Mesendoderm (in vitro differentiated cells): ENCODE measurements at regions not wholly inside any gene's neighbourhood (a gene's known extent, or its start where the extent isn't known, plus 50 kb on each side); places are given as distances from the start of the nearest gene placed in this dataset.

Experiments used
- DNase-seq: peaks from one replicate; pipeline ENCODE4 v3.0.0; 2013
- H2AK5ac ChIP-seq: 2 replicates; pipeline ENCODE4 v1.6.1; 2013; ENCODE audit warnings: low read length, inconsistent platforms
- H2BK120ac ChIP-seq: 2 replicates; pipeline ENCODE4 v1.6.1; 2013; ENCODE audit warnings: low read depth, mild to moderate bottlenecking, low read length, moderate library complexity, mixed read lengths
- H2BK15ac ChIP-seq: replicated peaks from 2 replicates; pipeline ENCODE4 v1.6.1; 2013; ENCODE audit warnings: low read depth, mild to moderate bottlenecking, moderate library complexity
- H2BK5ac ChIP-seq: 2 replicates; pipeline ENCODE4 v1.6.1; 2013; ENCODE audit warnings: low read length, inconsistent platforms
- H3K18ac ChIP-seq: 2 replicates; pipeline ENCODE4 v1.6.1; 2013; ENCODE audit warnings: mild to moderate bottlenecking, low read length, mixed read lengths
- H3K23ac ChIP-seq: one replicate; pipeline ENCODE4 v1.6.1; 2013; ENCODE audit warnings: low read length
- H3K27ac ChIP-seq: 2 replicates; pipeline ENCODE4 v1.5.1; 2013; ENCODE audit warnings: low read depth, mild to moderate bottlenecking, inconsistent platforms, low read length, moderate library complexity
- H3K27me3 ChIP-seq: 2 replicates; pipeline ENCODE4 v1.6.1; 2013; ENCODE audit warnings: low read length, control low read depth, mild to moderate bottlenecking, inconsistent platforms; ENCODE audit not compliant: insufficient read depth, poor library complexity
- H3K36me3 ChIP-seq: 2 replicates; pipeline ENCODE4 v1.6.1; 2013; ENCODE audit warnings: low read length, inconsistent platforms; ENCODE audit not compliant: control insufficient read depth, insufficient read depth
- H3K4ac ChIP-seq: one replicate; pipeline ENCODE4 v1.6.1; 2013; ENCODE audit warnings: low read depth, mild to moderate bottlenecking, low read length, moderate library complexity
- H3K4me1 ChIP-seq: 2 replicates; pipeline ENCODE4 v1.6.1; 2013; ENCODE audit warnings: low read depth, low read length, inconsistent platforms; ENCODE audit not compliant: control insufficient read depth
- H3K4me2 ChIP-seq: 2 replicates; pipeline ENCODE4 v1.6.1; 2013; ENCODE audit warnings: low read length
- H3K4me3 ChIP-seq: 2 replicates; pipeline ENCODE4 v1.5.1; 2013; ENCODE audit warnings: mild to moderate bottlenecking, low read length
- H3K56ac ChIP-seq: one replicate; pipeline ENCODE4 v1.6.1; 2013; ENCODE audit warnings: low read length
- H3K79me1 ChIP-seq: 2 replicates; pipeline ENCODE4 v1.6.1; 2013; ENCODE audit warnings: low read length, inconsistent platforms
- H3K79me2 ChIP-seq: 2 replicates; pipeline ENCODE4 v1.6.1; 2013; ENCODE audit warnings: mild to moderate bottlenecking, low read length; ENCODE audit not compliant: control insufficient read depth, insufficient read depth
- H3K9ac ChIP-seq: 2 replicates; pipeline ENCODE4 v1.6.1; 2013; ENCODE audit warnings: low read length, inconsistent platforms
- H4K5ac ChIP-seq: one replicate; pipeline ENCODE4 v1.6.1; 2013; ENCODE audit warnings: low read length
- H4K8ac ChIP-seq: one replicate; pipeline ENCODE4 v1.6.1; 2013; ENCODE audit warnings: low read depth, mild to moderate bottlenecking, control low read depth, low read length, moderate library complexity
- WGBS: extraction: QIAGEN DNeasy Blood & Tissue Kit; methylation state at CpG from one replicate; pipeline ENCODE4 v1.1.7; 2013; ENCODE audit warnings: low lambda C conversion rate, missing lambda C conversion rate; ENCODE audit not compliant: insufficient coverage; ENCODE audit errors: extremely low coverage; 5-methylcytosine and 5-hydroxymethylcytosine counted together

DNA sequence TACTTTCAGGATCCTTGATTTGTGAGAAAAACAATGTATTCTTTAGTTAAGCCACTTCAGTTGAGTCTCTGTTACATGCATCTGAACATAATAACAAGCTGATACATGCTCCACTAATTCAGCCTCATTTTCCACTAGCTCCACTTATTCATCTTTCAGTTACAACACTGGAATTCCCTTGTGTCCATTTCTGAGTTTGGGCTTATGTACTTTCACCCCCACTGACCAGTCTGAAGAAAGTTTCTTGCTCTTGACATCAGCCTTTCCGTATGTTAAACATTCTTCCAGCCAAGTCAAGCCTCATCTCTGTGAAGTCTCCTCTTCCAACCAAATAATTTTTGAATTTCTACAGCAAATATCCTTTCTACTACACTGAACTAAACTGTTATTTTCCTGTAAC, 592.5 kb upstream of the NOVA1 start:
- no peak overlapping the region for H3K27ac ChIP-seq
- H2BK15ac ChIP-seq: no peak overlapping the region
- H4K5ac ChIP-seq: no peak overlapping the region
- no peak overlapping the region for H3K23ac ChIP-seq
- H4K8ac ChIP-seq: no peak overlapping the region
- H3K36me3 ChIP-seq: no peaks in the 10 kb centered on the region
- no peaks in the 10 kb centered on the region for H3K79me2 ChIP-seq
- H3K9ac ChIP-seq: no peak overlapping the region
- no peak overlapping the region for H2BK5ac ChIP-seq
- H3K56ac ChIP-seq: no peak overlapping the region
- no peak overlapping the region for H2AK5ac ChIP-seq
- no CpG with 5 or more reads among the region's 1 CpG for WGBS
- H2BK120ac ChIP-seq: no peak overlapping the region
- no peaks in the 10 kb centered on the region for H3K27me3 ChIP-seq
- no peak overlapping the region for H3K4ac ChIP-seq
- H3K79me1 ChIP-seq: no peaks in the 10 kb centered on the region
- DNase-seq: no peak
- no peak overlapping the region for H3K4me2 ChIP-seq
- H3K4me3 ChIP-seq: no peak overlapping the region
- no peak overlapping the region for H3K18ac ChIP-seq
- no peaks in the 10 kb centered on the region for H3K4me1 ChIP-seq

DNA sequence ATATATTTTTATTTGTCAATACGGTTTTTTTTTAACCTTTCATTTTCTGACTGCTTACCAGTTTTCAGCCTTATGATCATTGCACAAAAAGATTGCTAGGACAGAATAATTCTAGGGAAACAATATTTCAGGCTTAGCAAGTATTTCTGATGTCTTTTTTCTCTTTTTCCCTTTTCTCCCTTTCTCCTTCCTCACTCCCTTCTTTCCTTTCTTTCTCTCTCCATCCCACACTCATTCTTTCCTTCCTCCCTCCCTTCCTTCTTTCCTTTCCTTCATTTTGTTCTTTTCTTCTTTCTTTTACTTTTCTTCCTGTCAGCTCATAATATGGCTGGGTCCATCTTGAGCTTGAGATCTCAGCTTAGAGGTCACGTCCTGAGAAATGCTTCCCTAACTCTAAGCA, 601.4 kb upstream of the NOVA1 start:
- no peaks in the 10 kb centered on the region for H3K27me3 ChIP-seq
- no peak overlapping the region for H3K4me2 ChIP-seq
- H3K79me1 ChIP-seq: no peaks in the 10 kb centered on the region
- H3K23ac ChIP-seq: no peak overlapping the region
- no peak overlapping the region for H3K56ac ChIP-seq
- no peaks in the 10 kb centered on the region for H3K36me3 ChIP-seq
- H3K4ac ChIP-seq: no peak overlapping the region
- no peaks in the 10 kb centered on the region for H3K4me1 ChIP-seq
- H4K8ac ChIP-seq: no peak overlapping the region
- no peak overlapping the region for H2AK5ac ChIP-seq
- no peak overlapping the region for H3K27ac ChIP-seq
- H3K4me3 ChIP-seq: no peak overlapping the region
- no peaks in the 10 kb centered on the region for H3K79me2 ChIP-seq
- WGBS: no CpG with 5 or more reads among the region's 2 CpGs
- H3K9ac ChIP-seq: no peak overlapping the region
- no peak overlapping the region for H2BK5ac ChIP-seq
- no peak overlapping the region for H2BK15ac ChIP-seq
- DNase-seq: no peak
- no peak overlapping the region for H4K5ac ChIP-seq
- no peak overlapping the region for H3K18ac ChIP-seq
- H2BK120ac ChIP-seq: no peak overlapping the region

DNA sequence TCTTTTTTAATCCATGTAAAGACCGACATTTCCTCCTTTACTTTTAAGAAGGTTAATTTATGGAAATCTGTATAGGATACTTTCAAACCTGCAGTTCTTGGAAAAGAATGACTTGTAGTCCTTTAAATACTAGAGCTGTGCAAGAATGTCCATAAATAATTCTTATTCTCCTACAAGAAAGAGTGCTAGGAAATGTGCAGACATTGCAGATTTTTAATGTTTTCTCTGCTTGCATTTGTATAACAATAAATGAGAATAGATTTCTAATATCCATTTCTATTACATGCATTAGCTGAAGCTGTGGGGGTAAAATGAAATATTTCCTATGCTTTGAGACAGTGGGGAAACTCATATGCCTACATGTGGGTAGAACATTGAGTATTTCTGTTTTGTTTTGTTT, 607.2 kb upstream of the NOVA1 start:
- Histone ChIP-seq H3K56ac (no peak overlapping the region), H3K9ac (no peak overlapping the region), H2BK5ac (no peak overlapping the region), H3K79me1 (no peaks in the 10 kb centered on the region), H3K4me3 (no peak overlapping the region), H4K5ac (no peak overlapping the region), H2BK120ac (no peak overlapping the region), H2AK5ac (no peak overlapping the region), H3K27ac (no peak overlapping the region), H3K79me2 (no peaks in the 10 kb centered on the region), H3K4ac (no peak overlapping the region), H3K4me1 (no peaks in the 10 kb centered on the region), H3K36me3 (no peaks in the 10 kb centered on the region), H4K8ac (no peak overlapping the region), H3K18ac (no peak overlapping the region), H3K23ac (no peak overlapping the region), H3K4me2 (no peak overlapping the region), H3K27me3 (no peaks in the 10 kb centered on the region), H2BK15ac (no peak overlapping the region)
- no peak for DNase-seq
- no CpG with 5 or more reads among the region's 1 CpG for WGBS

DNA sequence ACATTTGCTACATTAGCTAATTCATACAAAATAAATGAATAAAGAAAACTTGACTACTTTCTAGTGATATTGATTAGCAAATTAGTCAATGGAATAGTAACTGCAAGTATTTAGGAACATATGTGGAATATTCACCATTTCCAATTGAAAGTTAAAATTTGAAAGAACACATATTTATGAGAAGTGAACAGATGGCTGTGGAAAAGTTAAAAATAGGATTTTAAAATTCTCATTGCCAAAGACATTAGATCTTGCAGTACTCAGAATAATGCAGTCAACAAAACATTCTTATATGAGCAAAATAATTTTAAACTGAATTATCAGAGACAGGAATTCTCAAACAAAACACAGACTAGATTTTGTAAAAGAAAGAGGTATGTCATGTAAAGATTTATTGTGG, 613.9 kb upstream of the NOVA1 start:
- no peak overlapping the region for H3K18ac ChIP-seq
- no peak overlapping the region for H2AK5ac ChIP-seq
- no peak overlapping the region for H3K4ac ChIP-seq
- H3K9ac ChIP-seq: no peak overlapping the region
- no peak overlapping the region for H3K56ac ChIP-seq
- H3K27ac ChIP-seq: no peak overlapping the region
- H3K23ac ChIP-seq: no peak overlapping the region
- H3K4me3 ChIP-seq: no peak overlapping the region
- no peak overlapping the region for H4K5ac ChIP-seq
- no peak overlapping the region for H2BK120ac ChIP-seq
- no peak overlapping the region for H3K4me2 ChIP-seq
- H4K8ac ChIP-seq: no peak overlapping the region
- no peaks in the 10 kb centered on the region for H3K27me3 ChIP-seq
- H3K36me3 ChIP-seq: no peaks in the 10 kb centered on the region
- no peak overlapping the region for H2BK5ac ChIP-seq
- no peaks in the 10 kb centered on the region for H3K4me1 ChIP-seq
- no peaks in the 10 kb centered on the region for H3K79me1 ChIP-seq
- no peak overlapping the region for H2BK15ac ChIP-seq
- no peak for DNase-seq
- H3K79me2 ChIP-seq: no peaks in the 10 kb centered on the region

DNA sequence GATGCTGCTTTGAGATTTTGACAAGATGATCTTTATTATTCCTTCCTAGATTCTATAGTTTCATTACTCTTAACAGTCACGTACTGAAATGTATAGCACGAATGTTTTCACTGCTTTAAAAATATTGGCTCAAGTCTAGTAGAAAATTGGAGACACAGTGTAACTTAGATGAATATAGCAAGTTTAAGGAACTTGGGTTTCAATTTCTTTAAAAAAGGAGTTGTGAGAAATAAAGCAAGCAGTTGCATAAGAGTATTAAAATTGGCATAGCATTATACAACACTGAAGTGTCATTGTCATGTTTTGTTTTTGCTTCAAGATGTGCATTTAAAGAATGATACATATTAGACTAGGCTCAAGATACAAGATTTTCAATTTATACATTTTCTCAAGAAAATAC, 624.8 kb upstream of the NOVA1 start:
- Histone ChIP-seq H3K27me3 (no peaks in the 10 kb centered on the region), H2BK15ac (no peak overlapping the region), H3K9ac (no peak overlapping the region), H2BK120ac (no peak overlapping the region), H3K36me3 (no peaks in the 10 kb centered on the region), H3K79me1 (no peaks in the 10 kb centered on the region), H3K56ac (no peak overlapping the region), H3K4me1 (no peaks in the 10 kb centered on the region), H3K23ac (no peak overlapping the region), H3K27ac (no peak overlapping the region), H3K4ac (no peak overlapping the region), H3K18ac (no peak overlapping the region), H3K79me2 (no peaks in the 10 kb centered on the region), H4K8ac (no peak overlapping the region), H3K4me3 (no peak overlapping the region), H3K4me2 (no peak overlapping the region), H2AK5ac (no peak overlapping the region), H2BK5ac (no peak overlapping the region), H4K5ac (no peak overlapping the region)
- no peak for DNase-seq
- WGBS: no CpG with 5 or more reads among the region's 2 CpGs

DNA sequence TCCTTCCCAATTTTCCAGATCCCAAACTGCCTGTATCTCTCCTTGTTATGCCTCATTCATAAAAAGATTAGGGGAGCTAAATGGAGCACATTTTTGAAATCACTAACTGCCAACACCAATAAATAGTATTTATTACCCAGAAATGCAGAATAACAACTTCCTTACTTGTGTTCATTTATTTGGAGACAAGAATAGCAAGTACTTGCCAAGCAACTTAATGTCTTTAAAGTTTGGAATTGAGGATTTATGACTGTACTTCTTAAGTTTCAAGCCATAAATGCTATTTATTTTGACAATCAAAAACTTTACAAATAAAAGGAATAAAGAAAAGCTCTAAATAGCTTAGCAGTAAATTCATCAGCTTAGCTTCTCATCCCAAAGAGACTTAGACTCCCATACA, 626.1 kb upstream of the NOVA1 start:
- no peak overlapping the region for H3K23ac ChIP-seq
- no peaks in the 10 kb centered on the region for H3K79me2 ChIP-seq
- H3K9ac ChIP-seq: no peak overlapping the region
- no peak overlapping the region for H3K18ac ChIP-seq
- no peaks in the 10 kb centered on the region for H3K79me1 ChIP-seq
- no peak overlapping the region for H3K4me2 ChIP-seq
- H3K27ac ChIP-seq: no peak overlapping the region
- H3K36me3 ChIP-seq: no peaks in the 10 kb centered on the region
- H2BK5ac ChIP-seq: no peak overlapping the region
- no peak overlapping the region for H2BK120ac ChIP-seq
- no peak overlapping the region for H4K8ac ChIP-seq
- H3K27me3 ChIP-seq: no peaks in the 10 kb centered on the region
- no peak overlapping the region for H2AK5ac ChIP-seq
- no peak overlapping the region for H3K56ac ChIP-seq
- H2BK15ac ChIP-seq: no peak overlapping the region
- no peak overlapping the region for H3K4ac ChIP-seq
- no peak overlapping the region for H4K5ac ChIP-seq
- H3K4me1 ChIP-seq: no peaks in the 10 kb centered on the region
- DNase-seq: no peak
- no peak overlapping the region for H3K4me3 ChIP-seq
